Endothelial cell (in vitro differentiated cells): ENCODE measurements at regions not wholly inside any gene's neighbourhood (a gene's known extent, or its start where the extent isn't known, plus 50 kb on each side); places are given as distances from the start of the nearest gene placed in this dataset.

ENCODE experiments used
- DNase-seq: peaks from one replicate; pipeline ENCODE4 v3.0.0; 2021; ENCODE audit warnings: low spot score
- H3K27ac Mint-ChIP-seq: one replicate; pipeline ENCODE4 v1.8.0; 2021; ENCODE audit warnings: mixed read lengths, inconsistent platforms; ENCODE audit not compliant: unreplicated experiment
- H3K27me3 Mint-ChIP-seq: one replicate; pipeline ENCODE4 v1.8.0; 2021; ENCODE audit warnings: mild to moderate bottlenecking, moderate library complexity, mixed read lengths, inconsistent platforms; ENCODE audit not compliant: unreplicated experiment
- H3K36me3 Mint-ChIP-seq: one replicate; pipeline ENCODE4 v1.8.0; 2021; ENCODE audit warnings: mild to moderate bottlenecking, low read depth, mixed read lengths, inconsistent platforms; ENCODE audit not compliant: unreplicated experiment
- H3K4me1 Mint-ChIP-seq: one replicate; pipeline ENCODE4 v1.8.0; 2021; ENCODE audit warnings: mild to moderate bottlenecking, mixed read lengths, inconsistent platforms; ENCODE audit not compliant: unreplicated experiment
- H3K4me3 Mint-ChIP-seq: one replicate; pipeline ENCODE4 v1.8.0; 2021; ENCODE audit warnings: mild to moderate bottlenecking, mixed read lengths, inconsistent platforms; ENCODE audit not compliant: unreplicated experiment
- H3K9me3 Mint-ChIP-seq: one replicate; pipeline ENCODE4 v1.8.0; 2021; ENCODE audit warnings: mixed read lengths, inconsistent platforms; ENCODE audit not compliant: unreplicated experiment
- TF ChIP-seq, protein P1 (sequence below): fragments of 200-600 bp; sonication (generic); IDR thresholded peaks from one replicate; pipeline ENCODE4 v1.5.0; 2021; ENCODE audit warnings: antibody characterized with exemption; ENCODE audit not compliant: unreplicated experiment

- Mint-ChIP-seq H3K36me3 (no peaks in the 10 kb centered on the region), H3K4me3 (no peak overlapping the region), H3K27me3 (no peaks in the 10 kb centered on the region), H3K27ac (no peak overlapping the region), H3K4me1 (peaks cover 4% of the 10 kb centered on the region), H3K9me3 (no peaks in the 10 kb centered on the region)
- TF ChIP-seq, protein P1, sequence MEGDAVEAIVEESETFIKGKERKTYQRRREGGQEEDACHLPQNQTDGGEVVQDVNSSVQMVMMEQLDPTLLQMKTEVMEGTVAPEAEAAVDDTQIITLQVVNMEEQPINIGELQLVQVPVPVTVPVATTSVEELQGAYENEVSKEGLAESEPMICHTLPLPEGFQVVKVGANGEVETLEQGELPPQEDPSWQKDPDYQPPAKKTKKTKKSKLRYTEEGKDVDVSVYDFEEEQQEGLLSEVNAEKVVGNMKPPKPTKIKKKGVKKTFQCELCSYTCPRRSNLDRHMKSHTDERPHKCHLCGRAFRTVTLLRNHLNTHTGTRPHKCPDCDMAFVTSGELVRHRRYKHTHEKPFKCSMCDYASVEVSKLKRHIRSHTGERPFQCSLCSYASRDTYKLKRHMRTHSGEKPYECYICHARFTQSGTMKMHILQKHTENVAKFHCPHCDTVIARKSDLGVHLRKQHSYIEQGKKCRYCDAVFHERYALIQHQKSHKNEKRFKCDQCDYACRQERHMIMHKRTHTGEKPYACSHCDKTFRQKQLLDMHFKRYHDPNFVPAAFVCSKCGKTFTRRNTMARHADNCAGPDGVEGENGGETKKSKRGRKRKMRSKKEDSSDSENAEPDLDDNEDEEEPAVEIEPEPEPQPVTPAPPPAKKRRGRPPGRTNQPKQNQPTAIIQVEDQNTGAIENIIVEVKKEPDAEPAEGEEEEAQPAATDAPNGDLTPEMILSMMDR: no peak
- no peak for DNase-seq
Measured at GRCh38 chr6:90714319-90714718, 127.4 kb upstream of the MAP3K7 start.

GRCh38 chr6:90712114-90712513, 125.2 kb upstream of the MAP3K7 start:
- Mint-ChIP-seq H3K27me3 (no peaks in the 10 kb centered on the region), H3K36me3 (no peaks in the 10 kb centered on the region), H3K4me3 (no peak overlapping the region), H3K4me1 (peaks cover 4% of the 10 kb centered on the region), H3K9me3 (no peaks in the 10 kb centered on the region), H3K27ac (no peak overlapping the region)
- no peak for DNase-seq
- TF ChIP-seq, protein P1: no peak

DNA sequence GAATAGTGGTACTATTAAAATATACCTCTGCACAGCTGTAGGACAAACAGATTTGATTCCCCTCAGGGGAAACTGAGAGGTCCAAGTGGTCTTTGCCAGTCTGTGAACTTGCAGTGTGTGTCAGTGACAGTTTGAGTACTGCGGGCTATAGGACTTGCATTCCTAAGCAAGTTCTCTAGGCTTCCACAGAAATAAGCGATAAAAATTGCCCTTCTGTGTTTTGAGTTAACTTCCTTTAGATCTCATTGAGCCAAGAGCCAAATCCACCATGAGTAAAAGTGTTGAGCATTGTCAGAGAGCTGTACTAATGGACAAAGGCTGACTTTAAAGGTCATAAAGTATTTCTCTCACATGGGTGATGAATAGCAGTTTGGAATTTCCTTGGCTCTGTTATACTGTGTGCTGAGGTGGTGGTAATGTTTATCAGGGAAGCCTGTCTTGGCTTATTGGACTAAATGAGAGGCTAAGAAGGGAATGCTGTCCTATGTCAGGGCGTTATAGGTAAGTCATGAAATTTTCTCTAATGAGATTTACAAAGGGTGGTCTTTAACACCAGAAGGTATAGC, 122.6 kb upstream of the MAP3K7 start:
- no peak overlapping the region for H3K27ac Mint-ChIP-seq
- TF ChIP-seq, protein P1: no peak
- H3K4me1 Mint-ChIP-seq: peaks cover 5% of the 10 kb centered on the region
- H3K9me3 Mint-ChIP-seq: no peaks in the 10 kb centered on the region
- H3K36me3 Mint-ChIP-seq: no peaks in the 10 kb centered on the region
- DNase-seq: no peak
- no peaks in the 10 kb centered on the region for H3K27me3 Mint-ChIP-seq
- no peak overlapping the region for H3K4me3 Mint-ChIP-seq

DNA sequence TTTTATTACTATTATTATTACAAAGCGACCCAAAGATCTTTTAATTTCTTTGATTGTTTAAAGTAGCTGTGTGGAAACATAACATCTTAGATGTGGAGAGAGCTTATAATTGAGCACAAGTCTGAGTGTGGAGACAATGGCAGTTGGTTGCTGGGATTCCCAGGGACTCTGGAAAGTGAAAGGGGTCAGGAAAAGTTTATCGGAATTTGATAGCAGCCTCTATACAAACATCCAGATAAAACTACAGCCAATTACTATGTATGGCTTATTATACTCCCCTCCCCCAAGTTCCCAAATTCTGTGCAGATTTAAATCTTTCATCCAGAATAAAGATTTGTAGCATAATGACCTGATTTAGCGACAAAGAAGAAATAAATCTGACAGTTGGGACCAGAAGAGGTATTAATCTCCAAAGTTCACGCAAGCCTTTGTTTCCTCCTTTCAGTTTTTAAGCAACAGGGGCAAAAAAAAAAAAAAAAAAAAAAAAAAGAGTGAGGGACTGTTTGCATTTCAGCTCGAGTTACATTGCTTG, 121.4 kb upstream of the MAP3K7 start:
- peaks cover 5% of the 10 kb centered on the region for H3K4me1 Mint-ChIP-seq
- H3K27ac Mint-ChIP-seq: no peak overlapping the region
- no peaks in the 10 kb centered on the region for H3K36me3 Mint-ChIP-seq
- no peaks in the 10 kb centered on the region for H3K27me3 Mint-ChIP-seq
- DNase-seq: no peak
- H3K9me3 Mint-ChIP-seq: no peaks in the 10 kb centered on the region
- TF ChIP-seq, protein P1: no peak
- H3K4me3 Mint-ChIP-seq: no peak overlapping the region

DNA sequence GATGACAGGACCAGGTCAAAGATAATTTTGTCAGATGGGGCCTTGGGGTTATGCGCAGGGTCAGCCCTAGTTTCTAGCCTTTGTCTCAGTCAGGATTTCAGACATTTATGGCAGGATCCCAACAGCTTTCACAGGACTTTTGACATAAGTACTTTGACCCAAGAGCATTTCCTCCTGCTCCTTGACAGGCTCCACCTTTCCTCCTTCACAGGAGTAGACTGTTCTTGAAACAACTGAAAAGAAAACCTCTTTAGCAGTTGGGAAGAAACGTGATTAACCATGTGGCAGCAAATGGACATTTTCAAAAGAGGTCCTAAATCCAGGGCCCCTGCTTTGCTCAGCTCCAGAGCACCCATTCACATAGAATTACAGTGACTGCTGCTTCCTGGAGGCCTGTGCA, 120.4 kb upstream of the MAP3K7 start:
- H3K27ac Mint-ChIP-seq: no peak overlapping the region
- no peaks in the 10 kb centered on the region for H3K36me3 Mint-ChIP-seq
- H3K27me3 Mint-ChIP-seq: no peaks in the 10 kb centered on the region
- peaks cover 5% of the 10 kb centered on the region for H3K4me1 Mint-ChIP-seq
- no peaks in the 10 kb centered on the region for H3K9me3 Mint-ChIP-seq
- no peak for DNase-seq
- no peak overlapping the region for H3K4me3 Mint-ChIP-seq
- TF ChIP-seq, protein P1: no peak
